Prostate gland (tissue), 2 donors: ENCODE measurements at regions not wholly inside any gene's neighbourhood (a gene's known extent, or its start where the extent isn't known, plus 50 kb on each side); places are given as distances from the start of the nearest gene placed in this dataset.

Source experiments
- POLR2A ChIP-seq: fragments of 450-650 bp; IDR thresholded peaks from one replicate; pipeline ENCODE4 v1.6.1; 2016; ENCODE audit warnings: antibody characterized with exemption, mild to moderate bottlenecking
- TF ChIP-seq, protein P1 (sequence below), 4 experiments: fragments of 200-600 bp in 2 of 4; fragments of 450-650 bp in 2 of 4; sonication (generic) in 2 of 4; IDR thresholded peaks; 1 replicate in 3 of 4; 2 replicates in 1 of 4; pipeline ENCODE4 v1.5.1; 2016 to 2019; ENCODE audit warnings: antibody characterized with exemption in 4 of 4, mild to moderate bottlenecking in 2 of 4, moderate library complexity in 2 of 4

- TF ChIP-seq, protein P1, sequence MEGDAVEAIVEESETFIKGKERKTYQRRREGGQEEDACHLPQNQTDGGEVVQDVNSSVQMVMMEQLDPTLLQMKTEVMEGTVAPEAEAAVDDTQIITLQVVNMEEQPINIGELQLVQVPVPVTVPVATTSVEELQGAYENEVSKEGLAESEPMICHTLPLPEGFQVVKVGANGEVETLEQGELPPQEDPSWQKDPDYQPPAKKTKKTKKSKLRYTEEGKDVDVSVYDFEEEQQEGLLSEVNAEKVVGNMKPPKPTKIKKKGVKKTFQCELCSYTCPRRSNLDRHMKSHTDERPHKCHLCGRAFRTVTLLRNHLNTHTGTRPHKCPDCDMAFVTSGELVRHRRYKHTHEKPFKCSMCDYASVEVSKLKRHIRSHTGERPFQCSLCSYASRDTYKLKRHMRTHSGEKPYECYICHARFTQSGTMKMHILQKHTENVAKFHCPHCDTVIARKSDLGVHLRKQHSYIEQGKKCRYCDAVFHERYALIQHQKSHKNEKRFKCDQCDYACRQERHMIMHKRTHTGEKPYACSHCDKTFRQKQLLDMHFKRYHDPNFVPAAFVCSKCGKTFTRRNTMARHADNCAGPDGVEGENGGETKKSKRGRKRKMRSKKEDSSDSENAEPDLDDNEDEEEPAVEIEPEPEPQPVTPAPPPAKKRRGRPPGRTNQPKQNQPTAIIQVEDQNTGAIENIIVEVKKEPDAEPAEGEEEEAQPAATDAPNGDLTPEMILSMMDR (IDR thresholded peaks at IDR 0.05) = no peak
- no peak for TF ChIP-seq POLR2A
Observed at GRCh38 chr11:10927538-10927937, 69.7 kb upstream of the ZBED5 start.
